Activated gamma-delta T cell treated with Interleukin-2 at 50 U/mL for 16 hours (primary cell): ENCODE measurements at regions not wholly inside any gene's neighbourhood (a gene's known extent, or its start where the extent isn't known, plus 50 kb on each side); places are given as distances from the start of the nearest gene placed in this dataset.
"Not testable (repeated sequence)": the region's sequence is repeated elsewhere in the genome, so short reads cannot be mapped to it uniquely, and the experiment has no call there.

Experiments
- DNase-seq: peaks from one replicate; pipeline ENCODE4 v3.0.0-alpha.2; 2020

- no peak for DNase-seq
Measured at GRCh38 chr7:52565974-52566373, 469.5 kb upstream of the POM121L12 start.

- DNase-seq, result no peak
Measured at GRCh38 chr7:52555805-52556204, 479.6 kb upstream of the POM121L12 start.

GRCh38 chr7:52547308-52547910 lies 488.0 kb upstream of the POM121L12 start:
- DNase-seq, result no peak

GRCh38 chr7:52541198-52541765 lies 494.2 kb upstream of the POM121L12 start:
- not testable (repeated sequence) for DNase-seq

- no peak for DNase-seq
Measured at GRCh38 chr7:52540041-52540440, 495.4 kb upstream of the POM121L12 start.

GRCh38 chr7:52539414-52539813 lies 496.0 kb upstream of the POM121L12 start:
- DNase-seq, result no peak

GRCh38 chr7:52537051-52537450 lies 498.4 kb upstream of the POM121L12 start:
- no peak for DNase-seq

GRCh38 chr7:52525772-52526341 lies 509.6 kb upstream of the POM121L12 start:
- DNase-seq, result no peak

GRCh38 chr7:52518869-52519268 lies 516.6 kb upstream of the POM121L12 start:
- no peak for DNase-seq

- DNase-seq, result no peak
Measured at GRCh38 chr7:52512656-52513055, 522.8 kb upstream of the POM121L12 start.

GRCh38 chr7:52507546-52508255 lies 527.7 kb upstream of the POM121L12 start:
- DNase-seq, result no peak

- no peak for DNase-seq
Measured at GRCh38 chr7:52506325-52506724, 529.1 kb upstream of the POM121L12 start.

- DNase-seq, result no peak
Measured at GRCh38 chr7:52504561-52504960, 530.9 kb upstream of the POM121L12 start.

GRCh38 chr7:52502281-52502680 lies 533.2 kb upstream of the POM121L12 start:
- DNase-seq, result no peak

GRCh38 chr7:52501696-52502095 lies 533.7 kb upstream of the POM121L12 start:
- no peak for DNase-seq

- no peak for DNase-seq
Measured at GRCh38 chr7:52500841-52501240, 534.6 kb upstream of the POM121L12 start.

- DNase-seq, result no peak
Measured at GRCh38 chr7:52498366-52498765, 537.1 kb upstream of the POM121L12 start.

GRCh38 chr7:52486267-52486666 lies 549.2 kb upstream of the POM121L12 start:
- DNase-seq, result no peak

GRCh38 chr7:52482076-52482475 lies 553.4 kb upstream of the POM121L12 start:
- no peak for DNase-seq

GRCh38 chr7:52481571-52481970 lies 553.9 kb upstream of the POM121L12 start:
- no peak for DNase-seq

- no peak for DNase-seq
Measured at GRCh38 chr7:52479990-52480389, 555.4 kb upstream of the POM121L12 start.

GRCh38 chr7:52475001-52475582 lies 560.3 kb upstream of the POM121L12 start:
- no peak for DNase-seq

GRCh38 chr7:52473756-52474155 lies 561.7 kb upstream of the POM121L12 start:
- no peak for DNase-seq
